ENCODE measurements at regions not wholly inside any gene's neighbourhood (a gene's known extent, or its start where the extent isn't known, plus 50 kb on each side); places are given as distances from the start of the nearest gene placed in this dataset.

- TF ChIP-seq TBP (IDR thresholded peaks at IDR 0.05; ENCODE audit: low read depth, low read length) (no peak), RFX5 (IDR thresholded peaks at IDR 0.05; ENCODE audit: borderline replicate concordance, low read depth, low read length) (no peak), MAFK (IDR thresholded peaks at IDR 0.05; ENCODE audit: low read depth, low read length) (no peak), TCF12 (IDR thresholded peaks at IDR 0.05; ENCODE audit: low read depth, low read length) (no peak)
Observed at GRCh38 chr3:151999936-152000335, 126.5 kb downstream of the SUCNR1 start (continued).
